ENCODE measurements at regions not wholly inside any gene's neighbourhood (a gene's known extent, or its start where the extent isn't known, plus 50 kb on each side); places are given as distances from the start of the nearest gene placed in this dataset.

- H3K36me3 ChIP-seq, result no peaks in the 10 kb centered on the region
- H3K9me3 ChIP-seq, result no peaks in the 10 kb centered on the region
- peak in 1 of 2 donors; percentile 33 for DNase-seq
- 66 to 70% (median 69%) methylated on average over 14 of the region's 14 CpGs for WGBS, 5 donors
- peaks cover 0 to 22% (median 8%) of the 10 kb centered on the region in 4 donors for H3K4me1 ChIP-seq
- intact Hi-C loops (cut with DNase I; ENCODE audit: low total_unique reads), result no loop called here
- no peak overlapping the region for H3K27ac ChIP-seq
- H3K27me3 ChIP-seq, result no peaks in the 10 kb centered on the region
- no peak for TF ChIP-seq POLR2AphosphoS5 (IDR thresholded peaks at IDR 0.05)
- TF ChIP-seq POLR2A (IDR thresholded peaks at IDR 0.05), result no peak
- no peak for TF ChIP-seq EP300 (IDR thresholded peaks at IDR 0.05)
- no peak for TF ChIP-seq CTCF (IDR thresholded peaks at IDR 0.05)
- H3K4me3 ChIP-seq, result no peak overlapping the region
These were observed 381.7 kb upstream of the JARID2 start for GRCh38 chr6:14863902-14864850.

- Histone ChIP-seq H3K4me1 (peaks cover 0 to 22% (median 7%) of the 10 kb centered on the region in 4 donors), H3K9me3 (no peaks in the 10 kb centered on the region), H3K27ac (peak overlapping the region in 2 of 5 donors; percentile 18 to 54), H3K36me3 (no peaks in the 10 kb centered on the region), H3K27me3 (no peaks in the 10 kb centered on the region), H3K4me3 (no peak overlapping the region)
- DNase-seq, result peak in 1 of 2 donors; percentile 56
- intact Hi-C loops (cut with DNase I; ENCODE audit: low total_unique reads), result no loop called here
- 68 to 82% (median 70%) methylated on average over 5 of the region's 5 CpGs for WGBS, 5 donors
- TF ChIP-seq POLR2A (IDR thresholded peaks at IDR 0.05) (no peak), POLR2AphosphoS5 (IDR thresholded peaks at IDR 0.05) (no peak), CTCF (IDR thresholded peaks at IDR 0.05) (no peak), EP300 (IDR thresholded peaks at IDR 0.05) (no peak)
These were observed 380.3 kb upstream of the JARID2 start for GRCh38 chr6:14865531-14866100.

- H3K36me3 ChIP-seq, result no peaks in the 10 kb centered on the region
- intact Hi-C loops (cut with DNase I; ENCODE audit: low total_unique reads), result no loop called here
- no peaks in the 10 kb centered on the region for H3K27me3 ChIP-seq
- H3K9me3 ChIP-seq, result no peaks in the 10 kb centered on the region
- H3K4me3 ChIP-seq, result no peak overlapping the region
- H3K4me1 ChIP-seq, result peaks cover 0 to 22% (median 6%) of the 10 kb centered on the region in 4 donors
- WGBS, 5 donors, result 81 to 100% (median 90%) methylated on average over 1 of the region's 1 CpG
- TF ChIP-seq CTCF (IDR thresholded peaks at IDR 0.05), result no peak
- TF ChIP-seq POLR2AphosphoS5 (IDR thresholded peaks at IDR 0.05), result no peak
- TF ChIP-seq EP300 (IDR thresholded peaks at IDR 0.05), result no peak
- TF ChIP-seq POLR2A (IDR thresholded peaks at IDR 0.05), result no peak
- H3K27ac ChIP-seq, result no peak overlapping the region
- no peak for DNase-seq
These were observed 378.1 kb upstream of the JARID2 start for GRCh38 chr6:14867802-14868201.

- DNase-seq, result no peak
- Histone ChIP-seq H3K9me3 (no peaks in the 10 kb centered on the region), H3K4me1 (no peaks in the 10 kb centered on the region), H3K27me3 (no peaks in the 10 kb centered on the region), H3K4me3 (no peak overlapping the region), H3K36me3 (no peaks in the 10 kb centered on the region), H3K27ac (no peak overlapping the region)
- 89 to 97% (median 96%) methylated on average over 5 of the region's 5 CpGs for WGBS, 5 donors
- intact Hi-C loops (cut with DNase I; ENCODE audit: low total_unique reads), result no loop called here
- no peak for TF ChIP-seq EP300 (IDR thresholded peaks at IDR 0.05)
- TF ChIP-seq POLR2AphosphoS5 (IDR thresholded peaks at IDR 0.05), result no peak
- TF ChIP-seq POLR2A (IDR thresholded peaks at IDR 0.05), result no peak
- no peak for TF ChIP-seq CTCF (IDR thresholded peaks at IDR 0.05)
These were observed 374.6 kb upstream of the JARID2 start for GRCh38 chr6:14871221-14871620.
